NCI-H82 (cell line): ENCODE measurements at regions not wholly inside any gene's neighbourhood (a gene's known extent, or its start where the extent isn't known, plus 50 kb on each side); places are given as distances from the start of the nearest gene placed in this dataset.

Experiments used
- DNase-seq: peaks from one replicate; lab custom pipeline; 2025; lab: John Stamatoyannopoulos, UW

DNA sequence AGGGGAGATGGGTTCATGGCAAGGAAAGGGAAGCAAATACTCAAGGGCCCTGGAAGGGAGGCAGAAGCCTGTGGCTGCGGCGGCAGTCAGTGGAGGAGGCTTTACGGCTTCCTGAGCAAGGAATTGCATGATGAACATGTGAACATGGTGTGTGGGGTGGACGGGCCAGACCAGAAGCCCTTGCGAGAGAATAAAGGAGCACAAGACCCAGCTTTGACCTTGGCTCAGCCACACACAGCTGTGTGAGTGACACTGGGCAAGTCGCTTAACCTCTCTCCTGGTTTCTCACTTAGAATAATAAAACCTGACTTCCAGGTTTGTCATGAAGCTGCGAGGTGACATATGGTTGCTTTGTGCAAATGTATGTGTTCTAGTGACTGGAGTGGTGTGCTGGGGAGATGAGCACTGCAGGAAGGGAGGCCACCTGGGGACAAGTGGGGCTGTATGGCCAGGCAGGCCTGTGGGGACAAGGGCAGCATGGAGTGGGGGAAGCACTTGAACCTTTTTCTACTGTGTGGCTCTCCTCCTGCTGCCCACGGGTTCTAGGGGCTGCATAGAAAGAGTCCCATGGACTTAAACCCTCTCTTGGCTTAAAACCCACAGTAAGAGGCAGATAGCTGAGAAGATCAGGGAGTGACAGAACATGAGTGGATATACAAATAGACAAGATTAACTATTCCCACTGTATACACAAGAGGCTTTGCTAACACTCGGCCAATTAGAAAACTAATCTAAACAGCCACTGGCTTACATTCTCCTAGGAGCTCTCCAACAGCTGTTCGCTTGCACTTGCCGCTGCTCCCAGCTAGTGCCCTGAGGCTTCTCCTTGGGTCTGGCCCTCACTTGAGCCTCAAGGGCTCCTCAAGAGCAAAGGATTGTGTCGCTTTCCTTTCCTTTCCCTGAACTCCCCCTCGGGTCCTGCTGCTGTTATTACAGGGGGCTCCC, 67.3 kb upstream of the CDON start:
- DNase-seq: peak; percentile 94

DNA sequence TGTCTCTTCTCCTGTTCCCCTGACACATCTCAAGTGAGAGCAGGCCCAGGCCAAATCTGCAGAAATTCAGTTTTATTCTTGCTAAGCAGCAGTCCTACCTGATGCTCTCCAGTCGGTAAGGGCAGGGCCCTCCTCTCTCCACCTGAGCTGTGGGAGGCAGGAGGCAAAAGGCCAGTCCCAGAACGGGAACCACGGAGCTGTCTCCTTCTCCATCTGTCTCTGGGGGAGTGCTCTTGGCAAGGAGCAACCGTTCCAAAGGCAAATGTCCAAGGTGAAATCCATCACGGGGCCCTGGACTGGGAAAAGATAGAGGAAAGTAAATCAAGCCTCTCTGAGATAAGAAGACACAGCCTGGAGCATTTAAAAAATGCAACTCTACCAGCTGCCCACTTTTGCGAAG, 65.2 kb upstream of the CDON start:
- DNase-seq: no peak

DNA sequence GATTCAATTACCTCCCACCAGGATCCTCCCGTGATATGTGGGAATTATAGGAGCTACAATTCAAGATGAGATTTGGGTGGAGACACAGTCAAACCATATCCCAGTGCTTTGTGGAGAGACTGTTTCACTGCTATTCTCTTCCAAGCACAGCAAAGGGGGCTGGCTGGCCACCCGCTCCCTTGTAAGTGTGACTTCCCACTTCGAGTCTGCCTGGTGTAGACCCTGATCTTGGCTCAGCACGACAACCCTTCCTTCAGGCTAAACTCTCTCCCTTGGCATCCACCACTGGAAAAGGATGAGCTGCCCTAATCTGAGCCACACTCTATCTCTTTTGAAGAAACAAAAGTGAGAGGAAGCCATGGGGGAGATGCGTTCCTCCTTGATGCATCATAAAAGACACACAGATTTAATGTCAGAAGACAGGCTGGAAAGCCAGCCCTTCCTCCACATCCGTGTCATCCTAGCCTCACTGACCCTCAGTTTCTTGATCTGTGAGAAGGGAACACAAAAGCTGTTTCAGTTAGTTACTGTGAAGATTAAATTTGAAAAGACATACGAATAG, 64.7 kb upstream of the CDON start:
- DNase-seq: no peak

DNA sequence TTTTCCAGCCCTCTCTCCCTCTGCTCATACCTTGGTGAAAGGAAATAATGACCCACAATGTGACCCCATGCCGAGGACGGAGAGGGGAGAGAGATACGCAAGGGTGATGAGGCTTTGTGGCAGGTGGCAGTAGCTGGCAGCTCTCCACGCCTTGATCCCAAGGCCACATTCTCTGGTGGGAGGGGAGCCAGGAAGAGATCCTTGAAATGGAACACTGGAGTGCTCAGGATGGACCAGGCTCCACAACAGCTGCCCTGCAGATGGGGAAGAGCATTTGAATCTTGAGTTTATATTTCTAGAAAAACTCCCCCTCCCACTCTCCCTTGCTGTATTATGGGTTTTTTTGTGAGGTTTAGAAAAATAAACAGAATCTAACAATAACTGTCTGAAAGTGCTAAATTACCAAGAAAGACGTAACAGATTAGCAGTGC, 61.6 kb upstream of the CDON start:
- no peak for DNase-seq

DNA sequence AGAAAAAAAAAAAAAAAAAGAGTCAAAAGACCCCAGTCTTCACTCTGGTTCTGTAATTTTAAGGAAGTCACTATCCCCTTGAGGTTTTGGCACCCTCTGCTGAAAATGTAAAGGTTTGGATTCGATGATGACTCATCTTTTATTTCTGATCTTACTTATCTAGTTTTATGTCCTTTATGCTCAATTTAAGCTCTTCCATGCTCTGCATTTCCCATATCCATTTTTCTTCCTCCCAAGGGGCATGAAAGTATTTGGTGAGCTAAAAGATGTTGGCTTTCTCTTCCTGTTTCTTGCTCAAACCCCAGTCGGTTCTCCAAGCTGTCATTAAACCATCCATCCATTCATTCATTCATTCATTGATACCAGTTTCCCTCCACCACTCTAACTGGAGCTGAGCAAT, 61.0 kb upstream of the CDON start:
- DNase-seq: no peak

DNA sequence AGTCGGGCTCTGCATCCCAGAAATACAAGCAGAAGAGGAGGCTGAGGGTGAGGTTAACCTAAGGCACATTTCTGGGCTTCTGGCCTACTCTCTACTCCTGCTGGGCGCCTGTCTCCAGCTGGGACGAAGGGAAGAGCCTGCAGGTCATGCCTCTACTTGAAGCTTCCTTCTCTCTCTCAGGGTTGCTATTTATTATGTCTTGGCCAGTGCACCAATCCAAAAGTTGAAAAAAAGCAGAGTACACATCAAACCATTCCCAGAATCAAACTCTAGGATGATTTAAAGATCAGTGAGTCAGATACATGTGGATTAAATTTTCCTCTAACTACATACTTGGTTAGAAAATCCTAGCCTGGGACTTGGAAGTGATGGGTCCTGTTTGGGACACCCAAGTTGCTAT, 60.2 kb upstream of the CDON start:
- DNase-seq: no peak

- DNase-seq: no peak
These were observed 58.6 kb upstream of the CDON start for GRCh38 chr11:126121296-126121695.

DNA sequence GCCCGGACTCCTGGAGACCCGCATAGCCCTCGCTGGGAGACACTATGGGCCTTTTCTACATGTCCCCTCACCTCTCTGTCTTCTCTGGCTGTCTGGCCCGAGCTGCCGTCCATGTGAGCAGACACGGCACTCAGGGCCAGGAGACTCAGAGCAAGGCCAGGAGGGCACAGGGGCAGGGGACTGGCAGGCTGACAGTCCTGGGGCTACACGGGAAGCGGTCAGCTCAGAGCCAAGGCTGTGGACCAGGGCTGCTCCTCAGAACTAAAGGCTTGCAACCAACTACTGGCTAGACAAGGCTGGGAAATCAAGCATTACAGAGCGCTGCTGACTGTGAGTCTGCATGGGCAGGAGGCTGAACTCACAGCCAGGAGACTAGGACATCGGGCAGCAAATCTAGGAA, 56.1 kb upstream of the CDON start:
- no peak for DNase-seq

DNA sequence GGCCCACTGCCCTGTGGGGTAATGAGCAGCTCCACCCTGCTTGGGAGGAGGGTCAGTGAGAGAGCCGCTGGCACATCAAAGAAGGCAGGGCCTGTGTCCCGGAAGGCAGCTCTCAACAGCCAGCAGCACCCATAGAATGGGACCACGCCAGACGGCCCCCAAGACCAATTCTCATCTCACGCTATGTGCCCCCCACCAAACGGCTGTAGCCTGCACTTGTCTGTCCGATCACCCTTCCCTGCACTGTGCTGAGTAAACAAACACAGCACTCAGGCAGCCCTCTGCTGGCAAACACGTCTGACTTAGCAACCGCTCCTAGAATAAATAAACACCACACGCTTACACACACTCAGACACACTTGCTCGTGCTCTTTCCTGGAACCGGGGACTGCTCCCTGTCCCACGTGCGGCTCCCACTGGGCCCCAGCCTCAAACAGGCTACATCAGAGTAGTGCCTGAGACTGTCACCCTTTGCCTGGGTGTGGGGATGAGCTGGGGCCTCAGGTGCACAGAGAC, 53.2 kb upstream of the CDON start:
- DNase-seq: peak; percentile 76

DNA sequence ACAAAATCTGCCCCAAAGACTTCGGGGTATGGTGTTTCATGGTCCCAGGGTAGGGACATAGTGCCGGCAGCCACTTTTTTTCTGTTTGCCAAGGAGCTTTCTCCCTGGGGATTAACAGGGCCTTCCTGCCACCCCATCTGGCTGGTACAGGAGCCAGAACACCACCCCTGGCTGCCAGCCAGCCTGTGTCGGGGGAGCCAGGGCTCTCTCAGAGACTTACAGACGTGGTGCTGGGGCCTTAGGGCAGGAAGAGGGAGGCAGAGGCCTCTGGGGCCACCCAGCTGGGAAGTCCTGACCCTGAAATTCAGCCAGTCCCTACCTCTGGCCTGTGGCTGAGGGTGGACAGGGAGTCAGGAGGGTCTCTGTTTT, 52.4 kb upstream of the CDON start:
- DNase-seq: peak; percentile 85

GRCh38 chr11:126114486-126115126, 51.9 kb upstream of the CDON start:
- peak; percentile 64 for DNase-seq

DNA sequence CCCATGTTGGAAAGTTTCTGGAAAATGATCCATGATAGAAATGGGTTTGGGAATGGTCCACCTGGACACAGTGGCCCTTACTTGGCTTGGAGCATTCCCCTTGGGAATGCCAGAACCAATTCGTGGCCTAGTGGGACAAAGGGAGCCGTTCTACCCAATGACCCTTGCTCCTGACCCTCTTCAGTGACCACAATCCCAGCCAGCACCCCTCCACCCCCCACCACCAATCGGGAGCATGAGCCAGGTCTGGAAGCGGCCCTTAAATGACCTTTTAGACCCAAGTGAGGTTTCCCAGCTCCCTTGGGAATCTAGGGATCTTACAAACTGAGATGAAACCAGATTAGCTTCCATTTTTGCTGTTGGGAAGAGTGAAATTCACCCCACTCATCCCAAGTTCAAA, 51.3 kb upstream of the CDON start:
- peak; percentile 16 for DNase-seq

DNA sequence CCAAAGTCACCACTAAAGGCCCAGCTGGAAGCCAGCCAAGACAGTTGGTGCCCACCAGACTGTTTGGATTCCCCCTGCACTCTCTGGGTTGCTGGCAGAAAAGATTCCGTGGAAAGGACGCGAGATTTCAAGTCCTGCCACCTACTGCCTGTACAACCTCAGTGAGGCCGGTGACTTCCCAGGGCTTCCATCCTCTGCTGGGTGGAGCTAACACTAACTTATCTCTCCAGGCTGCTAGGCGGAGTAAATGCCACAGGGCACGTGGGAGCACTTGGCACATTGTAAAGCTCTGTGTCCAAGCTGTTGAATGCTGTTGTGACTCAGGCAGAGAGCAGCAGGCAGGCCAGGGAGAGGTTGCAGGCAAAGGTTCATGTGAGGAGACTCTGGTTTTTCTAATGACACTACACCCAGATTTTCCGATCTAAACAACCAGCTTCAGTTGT, 50.9 kb upstream of the CDON start:
- DNase-seq: peak; percentile 48

DNA sequence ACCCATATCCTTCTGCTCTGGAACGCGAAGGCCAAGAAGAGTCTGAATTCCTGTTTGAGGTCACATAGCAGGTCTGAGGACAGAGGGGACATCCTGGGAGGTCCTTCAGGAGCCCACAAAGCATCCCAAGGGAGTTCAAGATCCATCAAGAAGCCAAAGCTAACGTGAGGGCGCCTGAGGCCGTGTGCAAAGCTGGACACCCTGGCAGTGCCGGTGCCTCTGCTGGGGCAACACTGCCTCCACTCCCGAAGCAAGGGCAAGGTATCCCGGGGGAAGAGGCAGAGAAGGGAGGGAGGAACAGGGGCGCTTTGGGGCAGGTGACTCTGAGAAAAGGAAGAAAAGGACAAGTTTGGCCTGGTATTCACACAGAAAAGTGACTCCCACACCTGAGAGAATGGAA, 50.3 kb upstream of the CDON start:
- DNase-seq: no peak

DNA sequence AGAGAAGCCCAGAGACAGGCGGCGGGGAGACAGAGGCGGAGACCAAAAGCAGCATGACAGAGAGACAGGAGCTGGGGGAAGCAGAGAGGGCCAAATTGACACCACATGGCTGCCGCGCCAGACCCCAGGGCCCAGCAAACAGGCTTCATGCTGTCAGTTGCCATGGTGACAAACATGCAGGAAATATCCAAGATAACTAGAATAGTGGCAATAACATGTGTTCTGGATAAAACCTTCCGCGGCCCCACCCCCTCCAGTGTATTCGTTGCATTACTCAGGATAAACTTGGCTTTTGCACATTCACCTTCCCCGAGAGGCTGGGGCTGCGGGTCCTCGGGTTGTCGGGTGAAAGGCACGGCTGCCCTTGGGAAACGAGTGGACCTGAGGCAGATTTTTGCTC, 49.9 kb upstream of the CDON start:
- DNase-seq: no peak
